ENCODE measurements at regions not wholly inside any gene's neighbourhood (a gene's known extent, or its start where the extent isn't known, plus 50 kb on each side); places are given as distances from the start of the nearest gene placed in this dataset.

DNA sequence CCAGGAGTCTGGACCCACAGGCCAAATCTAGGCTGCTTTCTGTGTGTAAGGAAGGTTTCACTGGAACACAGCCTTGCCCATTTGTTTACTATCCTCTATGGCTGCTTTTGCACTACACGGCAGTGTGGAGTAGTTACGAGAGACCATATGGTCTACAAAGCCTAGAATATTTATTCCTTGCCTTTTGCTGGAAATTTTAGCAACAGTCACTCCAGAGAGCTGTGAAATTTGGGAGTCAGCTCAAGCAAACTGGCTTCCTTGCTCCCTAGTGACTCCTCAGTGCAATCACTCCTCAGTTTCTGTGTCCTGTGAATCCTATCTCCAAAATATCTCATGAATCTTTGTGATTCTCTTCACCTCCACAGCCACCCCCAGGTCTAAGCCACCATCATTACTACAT lies 99.0 kb upstream of the CPEB2 start:
- ChIA-PET CTCF (no interaction called here), POLR2A (no interaction called here)
- Histone ChIP-seq H3K27ac (ENCODE audit: low read depth, low read length) (no peak overlapping the region), H3K4me3 (ENCODE audit: low read depth, low read length) (no peak overlapping the region), H3K9me3 (ENCODE audit: control insufficient read depth, insufficient read depth, low read length) (no peaks in the 10 kb centered on the region), H3K27me3 (ENCODE audit: control insufficient read depth, insufficient read depth, low read length) (peaks cover 2% of the 10 kb centered on the region)
- TF ChIP-seq, protein P1, sequence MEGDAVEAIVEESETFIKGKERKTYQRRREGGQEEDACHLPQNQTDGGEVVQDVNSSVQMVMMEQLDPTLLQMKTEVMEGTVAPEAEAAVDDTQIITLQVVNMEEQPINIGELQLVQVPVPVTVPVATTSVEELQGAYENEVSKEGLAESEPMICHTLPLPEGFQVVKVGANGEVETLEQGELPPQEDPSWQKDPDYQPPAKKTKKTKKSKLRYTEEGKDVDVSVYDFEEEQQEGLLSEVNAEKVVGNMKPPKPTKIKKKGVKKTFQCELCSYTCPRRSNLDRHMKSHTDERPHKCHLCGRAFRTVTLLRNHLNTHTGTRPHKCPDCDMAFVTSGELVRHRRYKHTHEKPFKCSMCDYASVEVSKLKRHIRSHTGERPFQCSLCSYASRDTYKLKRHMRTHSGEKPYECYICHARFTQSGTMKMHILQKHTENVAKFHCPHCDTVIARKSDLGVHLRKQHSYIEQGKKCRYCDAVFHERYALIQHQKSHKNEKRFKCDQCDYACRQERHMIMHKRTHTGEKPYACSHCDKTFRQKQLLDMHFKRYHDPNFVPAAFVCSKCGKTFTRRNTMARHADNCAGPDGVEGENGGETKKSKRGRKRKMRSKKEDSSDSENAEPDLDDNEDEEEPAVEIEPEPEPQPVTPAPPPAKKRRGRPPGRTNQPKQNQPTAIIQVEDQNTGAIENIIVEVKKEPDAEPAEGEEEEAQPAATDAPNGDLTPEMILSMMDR (IDR thresholded peaks at IDR 0.05; ENCODE audit: low read depth, low read length) = no peak
- DNase-seq (ENCODE audit: low read depth, low spot score) = no peak

DNA sequence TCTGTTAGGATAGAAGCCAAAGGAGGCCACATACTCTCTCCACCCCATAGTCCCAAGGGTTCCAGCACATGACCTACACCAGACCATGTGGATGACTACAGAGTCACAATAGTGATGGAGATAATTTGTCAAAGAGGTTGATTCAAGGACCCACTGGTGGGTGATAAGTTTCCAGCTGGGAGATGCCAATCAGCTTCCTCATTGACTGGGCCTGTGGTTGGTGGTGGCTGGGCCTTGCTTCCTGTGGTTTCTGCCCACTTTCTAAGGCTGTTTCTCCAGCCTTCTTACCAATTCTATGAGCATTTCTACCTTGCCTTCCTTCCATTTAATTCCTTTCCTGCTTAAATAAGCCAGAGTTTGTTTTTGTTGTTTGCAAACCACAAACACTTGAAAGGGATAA lies 95.5 kb upstream of the CPEB2 start:
- no peaks in the 10 kb centered on the region for H3K27me3 ChIP-seq (ENCODE audit: control insufficient read depth, insufficient read depth, low read length)
- H3K27ac ChIP-seq (ENCODE audit: low read depth, low read length) = no peak overlapping the region
- no peak for DNase-seq (ENCODE audit: low read depth, low spot score)
- TF ChIP-seq, protein P1 (IDR thresholded peaks at IDR 0.05; ENCODE audit: low read depth, low read length) = no peak
- POLR2A ChIA-PET = no interaction called here
- no peaks in the 10 kb centered on the region for H3K9me3 ChIP-seq (ENCODE audit: control insufficient read depth, insufficient read depth, low read length)
- CTCF ChIA-PET = no interaction called here
- no peak overlapping the region for H3K4me3 ChIP-seq (ENCODE audit: low read depth, low read length)

DNA sequence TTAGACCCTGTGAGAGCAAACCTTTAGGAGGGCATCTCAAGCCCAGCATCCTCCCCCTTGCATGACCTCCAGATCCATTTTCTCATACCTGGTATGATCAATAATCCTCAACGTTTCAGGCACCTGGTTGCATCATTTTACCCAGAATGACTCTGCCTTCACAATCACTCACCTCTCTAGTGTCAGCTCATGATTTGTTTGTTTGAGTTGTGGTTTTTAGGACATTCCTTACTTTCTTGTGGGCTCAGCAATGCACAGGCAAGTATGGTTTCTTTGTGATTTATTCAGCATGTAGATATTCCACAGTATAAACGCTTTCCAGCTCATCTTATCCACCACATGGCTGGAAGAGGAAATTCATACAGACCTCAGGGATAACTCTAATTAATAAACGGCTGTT lies 93.6 kb upstream of the CPEB2 start:
- Histone ChIP-seq H3K9me3 (ENCODE audit: control insufficient read depth, insufficient read depth, low read length) (no peaks in the 10 kb centered on the region), H3K27ac (ENCODE audit: low read depth, low read length) (no peak overlapping the region), H3K4me3 (ENCODE audit: low read depth, low read length) (no peak overlapping the region), H3K27me3 (ENCODE audit: control insufficient read depth, insufficient read depth, low read length) (no peaks in the 10 kb centered on the region)
- DNase-seq (ENCODE audit: low read depth, low spot score) = no peak
- TF ChIP-seq, protein P1 (IDR thresholded peaks at IDR 0.05; ENCODE audit: low read depth, low read length) = no peak
- ChIA-PET CTCF (interaction anchor here (0.5 kb wide), 1 partner anchor 622 kb away, joined by 3 read pairs; no protein-coding TSS in a partner anchor), POLR2A (no interaction called here)

DNA sequence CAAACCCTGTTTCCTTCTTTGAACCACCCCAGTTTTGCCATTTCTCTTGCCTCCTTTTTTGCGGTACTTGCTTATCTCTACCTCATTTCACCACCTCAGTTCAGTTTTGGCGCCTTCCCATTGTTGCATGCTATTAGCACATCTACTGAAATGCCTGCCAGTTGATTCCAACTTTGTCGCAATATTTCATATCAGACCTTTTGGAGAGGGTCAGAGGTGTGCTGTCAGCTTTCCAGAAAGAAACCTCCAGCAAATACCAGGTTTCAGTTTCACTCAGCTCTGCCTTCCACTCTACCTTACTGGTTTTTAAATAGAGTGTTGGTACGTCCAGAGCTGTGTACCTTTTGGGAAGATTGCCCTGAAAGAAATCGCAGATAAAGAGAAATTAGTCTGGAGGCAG lies 91.9 kb upstream of the CPEB2 start:
- Histone ChIP-seq H3K27ac (ENCODE audit: low read depth, low read length) (no peak overlapping the region), H3K27me3 (ENCODE audit: control insufficient read depth, insufficient read depth, low read length) (no peaks in the 10 kb centered on the region), H3K4me3 (ENCODE audit: low read depth, low read length) (no peak overlapping the region), H3K9me3 (ENCODE audit: control insufficient read depth, insufficient read depth, low read length) (no peaks in the 10 kb centered on the region)
- POLR2A ChIA-PET = no interaction called here
- CTCF ChIA-PET = no interaction called here
- DNase-seq (ENCODE audit: low read depth, low spot score) = no peak
- TF ChIP-seq, protein P1 (IDR thresholded peaks at IDR 0.05; ENCODE audit: low read depth, low read length) = no peak

GRCh38 chr4:14912426-14912825 lies 89.9 kb upstream of the CPEB2 start:
- no peak overlapping the region for H3K27ac ChIP-seq (ENCODE audit: low read depth, low read length)
- no peaks in the 10 kb centered on the region for H3K9me3 ChIP-seq (ENCODE audit: control insufficient read depth, insufficient read depth, low read length)
- ChIA-PET POLR2A (no interaction called here), CTCF (no interaction called here)
- H3K27me3 ChIP-seq (ENCODE audit: control insufficient read depth, insufficient read depth, low read length) = no peaks in the 10 kb centered on the region
- DNase-seq (ENCODE audit: low read depth, low spot score) = no peak
- no peak overlapping the region for H3K4me3 ChIP-seq (ENCODE audit: low read depth, low read length)
- TF ChIP-seq, protein P1 (IDR thresholded peaks at IDR 0.05; ENCODE audit: low read depth, low read length) = no peak
